Gastrocnemius medialis (tissue), 4 donors: ENCODE measurements at regions not wholly inside any gene's neighbourhood (a gene's known extent, or its start where the extent isn't known, plus 50 kb on each side); places are given as distances from the start of the nearest gene placed in this dataset.
"Not testable (repeated sequence)": the region's sequence is repeated elsewhere in the genome, so short reads cannot be mapped to it uniquely, and the experiment has no call there.

ENCODE experiments used
- CTCF ChIP-seq, 5 experiments: fragments of 450-650 bp in 3 of 5; fragments of 200-600 bp in 2 of 5; sonication (generic) in 2 of 5; IDR thresholded peaks in 4 of 5; conservative IDR thresholded peaks in 1 of 5; 1 replicate in 4 of 5; 2 replicates in 1 of 5; pipeline ENCODE4 v1.5.1; 2016 to 2019; ENCODE audit warnings: antibody characterized with exemption in 5 of 5, mild to moderate bottlenecking in 3 of 5, moderate library complexity in 3 of 5
- POLR2A ChIP-seq, 2 donors: fragments of 450-650 bp; IDR thresholded peaks; one replicate each; pipeline ENCODE4 v1.6.1; 2017; ENCODE audit warnings: antibody characterized with exemption in 2 of 2, mild to moderate bottlenecking in 2 of 2, moderate library complexity in 2 of 2

- not testable (repeated sequence) for TF ChIP-seq POLR2A (IDR thresholded peaks at IDR 0.05); CTCF (IDR thresholded peaks at IDR 0.05 in 4 of 5, conservative IDR thresholded peaks at IDR 0.05 in 1 of 5)
Observed at GRCh38 chr4:121616449-121616848, 80.3 kb downstream of the ANXA5 start.
